Activated CD4-positive, alpha-beta memory T cell treated with anti-CD3 and anti-CD28 coated beads, Interleukin-2, amount 10 ng/mL, durations not matched to agents 7 days and 5 days (primary cell): ENCODE measurements at regions not wholly inside any gene's neighbourhood (a gene's known extent, or its start where the extent isn't known, plus 50 kb on each side); places are given as distances from the start of the nearest gene placed in this dataset.

Experiments
- CTCF ChIA-PET: fragments of 350-600 bp; sonication (Branson Sonifier 250); formaldehyde crosslinking; loops from one replicate; lab custom pipeline; 2021; ENCODE audit warnings: antibody characterized with exemption, inconsistent platforms; lab: Charles Lee
- POLR2A ChIA-PET: fragments of 350-600 bp; sonication (Branson Sonifier 250); formaldehyde crosslinking; loops from one replicate; lab custom pipeline; 2021; ENCODE audit warnings: antibody characterized with exemption; lab: Charles Lee
- DNase-seq: peaks from one replicate; pipeline ENCODE4 v3.0.0-alpha.2; 2020
- H3K27ac Mint-ChIP-seq: one replicate; pipeline ENCODE4 v1.8.0; 2021; ENCODE audit warnings: mild to moderate bottlenecking, mixed read lengths
- H3K27me3 Mint-ChIP-seq: one replicate; pipeline ENCODE4 v1.8.0; 2021; ENCODE audit warnings: mixed read lengths
- H3K36me3 Mint-ChIP-seq: one replicate; pipeline ENCODE4 v1.8.0; 2021; ENCODE audit warnings: low read depth, mixed read lengths
- H3K4me1 Mint-ChIP-seq: one replicate; pipeline ENCODE4 v1.8.0; 2021; ENCODE audit warnings: mixed read lengths
- H3K4me3 Mint-ChIP-seq: one replicate; pipeline ENCODE4 v1.8.0; 2021; ENCODE audit warnings: mild to moderate bottlenecking, mixed read lengths
- H3K9me3 Mint-ChIP-seq: one replicate; pipeline ENCODE4 v1.8.0; 2021; ENCODE audit warnings: mixed read lengths

DNA sequence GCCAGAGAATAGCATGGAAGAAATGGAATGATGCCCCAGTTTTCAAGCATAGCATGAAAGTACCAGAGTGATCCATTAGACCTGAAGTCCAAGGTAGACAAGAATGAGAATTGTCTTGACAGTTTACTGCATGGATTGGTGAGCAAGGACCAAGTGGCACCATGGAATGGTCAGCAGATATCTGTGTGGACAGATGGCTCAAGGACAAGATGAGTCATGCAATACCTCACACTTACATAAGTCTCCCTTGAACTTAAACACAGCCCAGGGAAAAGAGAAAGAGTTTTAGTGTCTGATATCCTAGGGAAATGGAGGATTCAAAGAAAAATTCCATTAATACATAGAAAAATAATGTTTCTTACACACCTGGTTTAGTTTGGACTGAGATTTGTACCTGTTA is 195.2 kb downstream of the MRPL39 start:
- Mint-ChIP-seq H3K27ac (no peak overlapping the region), H3K9me3 (no peaks in the 10 kb centered on the region), H3K4me1 (peaks cover 2% of the 10 kb centered on the region), H3K27me3 (no peaks in the 10 kb centered on the region), H3K36me3 (no peaks in the 10 kb centered on the region), H3K4me3 (no peak overlapping the region)
- ChIA-PET CTCF (interaction anchor here (1.0 kb wide), 1 partner anchor 10 kb away, joined by 3 read pairs; no protein-coding TSS in a partner anchor), POLR2A (no interaction called here)
- DNase-seq = no peak

DNA sequence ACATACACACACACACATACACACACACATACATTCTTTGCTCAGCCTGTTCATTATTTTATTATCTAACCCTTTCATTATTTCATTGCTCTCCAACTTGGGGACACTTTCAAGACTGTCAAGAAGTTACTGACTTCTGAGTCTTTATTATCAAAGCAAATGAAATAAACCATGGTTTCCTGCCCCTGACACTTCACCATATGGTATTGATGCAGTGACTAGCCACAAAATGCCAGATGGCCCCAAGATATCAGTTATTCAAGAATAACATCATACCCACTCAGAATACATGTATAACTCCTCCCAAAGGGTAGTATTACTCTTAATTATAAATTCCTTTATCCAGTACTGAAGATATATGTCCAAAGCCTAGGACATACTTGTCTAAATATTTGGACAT is 197.3 kb downstream of the MRPL39 start:
- no peak overlapping the region for H3K4me3 Mint-ChIP-seq
- DNase-seq = no peak
- POLR2A ChIA-PET = no interaction called here
- CTCF ChIA-PET = no interaction called here
- H3K27me3 Mint-ChIP-seq = no peaks in the 10 kb centered on the region
- no peak overlapping the region for H3K27ac Mint-ChIP-seq
- peaks cover 9% of the 10 kb centered on the region for H3K4me1 Mint-ChIP-seq
- H3K9me3 Mint-ChIP-seq = no peaks in the 10 kb centered on the region
- H3K36me3 Mint-ChIP-seq = no peaks in the 10 kb centered on the region

DNA sequence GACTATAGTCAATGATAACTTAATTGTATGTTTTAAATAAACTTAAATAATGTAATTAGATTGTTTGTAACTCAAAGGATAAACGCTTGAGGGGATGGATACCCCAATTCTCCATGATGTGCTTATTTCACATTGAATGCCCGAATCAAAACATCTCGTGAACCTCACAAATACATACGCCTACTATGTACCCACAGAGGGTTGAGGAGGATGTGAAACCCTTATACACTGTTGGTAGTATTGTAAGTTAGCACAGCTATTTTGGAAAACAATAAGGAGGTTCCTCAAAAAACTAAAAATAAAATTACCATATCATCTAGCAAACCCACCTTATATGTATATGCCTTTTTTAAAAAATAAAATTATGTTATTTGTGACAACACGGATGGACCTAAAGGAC is 198.6 kb downstream of the MRPL39 start:
- no peak overlapping the region for H3K27ac Mint-ChIP-seq
- no peaks in the 10 kb centered on the region for H3K27me3 Mint-ChIP-seq
- CTCF ChIA-PET = no interaction called here
- H3K4me1 Mint-ChIP-seq = peaks cover 9% of the 10 kb centered on the region
- DNase-seq = no peak
- H3K4me3 Mint-ChIP-seq = no peak overlapping the region
- POLR2A ChIA-PET = no interaction called here
- H3K9me3 Mint-ChIP-seq = no peaks in the 10 kb centered on the region
- no peaks in the 10 kb centered on the region for H3K36me3 Mint-ChIP-seq

DNA sequence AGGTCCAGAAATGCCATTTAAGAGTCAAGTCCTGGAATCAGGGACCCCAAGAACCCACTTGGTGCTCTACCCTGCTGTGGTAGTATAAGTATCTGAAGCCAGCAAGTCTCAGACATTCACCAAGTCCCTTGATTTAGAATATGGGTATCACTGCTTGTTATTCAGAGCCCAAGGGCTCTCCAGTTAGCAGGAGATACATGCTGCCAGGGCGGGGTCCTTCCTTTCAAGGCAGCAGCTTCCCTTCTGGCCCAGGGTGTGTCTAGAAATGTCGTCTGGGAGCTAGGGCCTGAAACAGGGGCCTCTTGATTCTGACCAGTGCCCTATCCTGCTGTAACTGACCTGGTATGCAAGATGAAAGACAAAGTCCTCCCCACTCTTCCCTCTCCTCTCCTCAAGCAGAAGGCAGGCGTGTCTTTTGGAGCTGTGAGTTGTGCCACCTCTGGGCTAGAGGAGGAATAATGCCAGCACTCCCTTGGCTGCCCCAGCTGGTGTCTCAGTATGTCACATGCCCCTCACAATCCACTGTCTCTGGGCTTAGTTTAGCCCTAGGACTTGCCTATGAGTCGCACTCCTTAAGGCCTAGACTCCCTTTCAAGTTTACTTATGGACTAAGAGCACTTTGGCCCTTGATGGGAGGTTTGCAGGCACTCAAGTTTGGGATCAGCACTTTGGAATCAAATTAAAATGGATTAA is 200.2 kb downstream of the MRPL39 start:
- H3K4me1 Mint-ChIP-seq = peaks cover 19% of the 10 kb centered on the region
- peaks cover 3% of the 10 kb centered on the region for H3K36me3 Mint-ChIP-seq
- ChIA-PET POLR2A (no interaction called here), CTCF (no interaction called here)
- no peaks in the 10 kb centered on the region for H3K9me3 Mint-ChIP-seq
- H3K4me3 Mint-ChIP-seq = no peak overlapping the region
- no peak for DNase-seq
- no peak overlapping the region for H3K27ac Mint-ChIP-seq
- no peaks in the 10 kb centered on the region for H3K27me3 Mint-ChIP-seq

DNA sequence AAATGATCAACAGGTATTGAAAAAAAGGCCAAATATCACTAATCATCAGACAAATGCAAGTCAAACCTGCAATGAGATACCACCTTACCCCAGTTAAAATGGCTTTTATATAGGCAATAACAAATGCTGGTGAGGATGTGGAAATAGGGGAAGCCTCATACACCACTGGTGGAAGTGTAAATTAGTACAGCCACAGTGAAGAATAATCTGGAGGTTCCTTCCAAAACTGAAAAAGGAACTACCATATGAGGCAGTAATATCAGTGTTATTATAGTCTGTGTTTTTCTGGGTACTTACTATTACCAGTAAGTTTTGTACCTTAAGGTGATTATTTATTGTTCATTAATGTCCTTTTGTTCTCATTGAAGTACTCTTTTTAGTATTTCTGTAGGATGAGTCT is 201.3 kb downstream of the MRPL39 start:
- POLR2A ChIA-PET = no interaction called here
- Mint-ChIP-seq H3K27ac (no peak overlapping the region), H3K36me3 (peaks cover 3% of the 10 kb centered on the region), H3K27me3 (no peaks in the 10 kb centered on the region), H3K4me1 (peaks cover 19% of the 10 kb centered on the region), H3K4me3 (no peak overlapping the region), H3K9me3 (no peaks in the 10 kb centered on the region)
- CTCF ChIA-PET = no interaction called here
- DNase-seq = no peak

DNA sequence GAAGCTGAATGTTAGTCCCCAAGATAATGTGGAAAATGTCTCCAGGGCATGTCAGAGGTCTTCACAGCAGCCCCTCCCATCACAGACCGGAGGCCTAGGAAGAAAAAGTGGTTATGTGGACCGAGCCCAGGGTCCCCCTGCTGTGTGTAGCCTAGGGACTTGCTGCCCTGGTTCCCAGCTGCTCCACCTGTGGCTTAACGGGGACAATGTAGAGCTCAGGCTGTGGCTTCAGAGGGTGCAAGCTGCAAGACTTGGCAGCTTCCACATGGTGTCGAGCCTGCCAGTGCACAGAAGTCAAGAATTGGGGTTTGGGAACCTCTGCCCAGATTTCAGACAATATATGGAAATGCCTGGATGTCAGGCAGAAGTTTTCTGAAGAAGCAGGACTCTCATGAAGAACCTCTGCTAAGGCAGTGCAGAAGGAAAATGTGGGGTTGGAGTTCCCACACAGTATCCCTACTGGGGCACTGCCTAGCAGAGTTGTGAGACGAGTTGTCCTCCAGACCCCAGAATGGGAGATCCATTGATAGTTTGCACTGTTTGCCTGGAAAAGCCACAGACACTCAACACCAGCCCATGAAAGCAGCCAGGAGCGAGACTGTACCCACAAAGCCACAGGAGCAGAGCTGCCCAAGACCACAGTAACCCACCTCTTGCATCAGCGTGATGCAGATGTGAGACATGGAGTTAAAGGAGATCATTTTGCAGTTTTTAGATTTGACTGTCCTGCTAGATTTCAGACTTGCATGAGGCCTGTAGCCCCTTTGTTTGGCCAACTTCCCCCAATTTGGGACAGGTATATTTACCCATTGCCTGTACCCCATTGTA is 204.9 kb downstream of the MRPL39 start:
- CTCF ChIA-PET = no interaction called here
- POLR2A ChIA-PET = no interaction called here
- H3K9me3 Mint-ChIP-seq = no peaks in the 10 kb centered on the region
- peaks cover 3% of the 10 kb centered on the region for H3K36me3 Mint-ChIP-seq
- H3K27ac Mint-ChIP-seq = no peak overlapping the region
- DNase-seq = peak; percentile 28
- peaks cover 19% of the 10 kb centered on the region for H3K4me1 Mint-ChIP-seq
- no peaks in the 10 kb centered on the region for H3K27me3 Mint-ChIP-seq
- no peak overlapping the region for H3K4me3 Mint-ChIP-seq

DNA sequence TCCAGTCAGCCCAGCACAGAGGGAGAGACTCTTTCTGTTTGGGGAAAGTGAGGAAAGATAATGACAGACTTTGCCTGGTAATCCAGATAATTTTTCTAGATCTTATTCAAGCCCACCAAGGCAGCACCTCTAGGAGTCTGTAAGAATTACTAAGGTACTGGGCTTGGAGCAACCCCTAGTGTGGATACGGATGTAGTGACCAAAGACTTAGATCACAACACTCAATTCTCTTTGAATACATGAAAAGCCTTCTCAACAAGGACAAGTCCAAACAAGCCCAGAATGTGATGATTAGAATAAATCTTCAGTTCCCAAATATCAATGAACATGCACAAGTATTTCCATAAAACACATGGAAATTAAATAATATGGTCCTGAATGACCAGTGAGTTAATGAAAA is 206.9 kb downstream of the MRPL39 start:
- Mint-ChIP-seq H3K27me3 (no peaks in the 10 kb centered on the region), H3K4me3 (no peak overlapping the region), H3K27ac (no peak overlapping the region), H3K4me1 (peaks cover 19% of the 10 kb centered on the region), H3K9me3 (no peaks in the 10 kb centered on the region), H3K36me3 (peaks cover 3% of the 10 kb centered on the region)
- DNase-seq = no peak
- CTCF ChIA-PET = interaction anchor here (0.7 kb wide), 1 partner anchor 16 kb away, joined by 3 read pairs; no protein-coding TSS in a partner anchor
- POLR2A ChIA-PET = no interaction called here

DNA sequence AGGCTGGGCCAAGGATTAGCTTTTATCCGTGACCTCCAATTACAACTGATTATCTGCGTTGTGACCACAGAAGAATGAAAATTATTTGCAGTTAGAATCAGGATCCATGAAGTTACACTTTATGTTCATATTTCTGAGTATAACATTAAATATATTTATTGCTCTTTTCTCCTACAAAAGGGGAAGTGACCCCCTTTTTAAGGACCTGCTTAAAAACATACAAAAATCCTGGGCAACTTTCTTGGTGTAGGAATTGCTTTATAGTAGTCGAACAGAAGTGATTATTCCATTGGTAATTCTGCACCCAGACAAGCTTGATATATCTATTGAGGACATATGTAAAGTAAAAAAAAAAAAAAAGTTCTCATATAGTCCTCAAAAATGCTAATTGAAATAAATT is 208.7 kb downstream of the MRPL39 start:
- Mint-ChIP-seq H3K4me3 (no peak overlapping the region), H3K9me3 (no peaks in the 10 kb centered on the region), H3K27me3 (no peaks in the 10 kb centered on the region), H3K27ac (no peak overlapping the region), H3K4me1 (peaks cover 19% of the 10 kb centered on the region), H3K36me3 (peaks cover 3% of the 10 kb centered on the region)
- ChIA-PET CTCF (interaction anchor here (1.0 kb wide), 1 partner anchor 26 kb away, joined by 3 read pairs; no protein-coding TSS in a partner anchor), POLR2A (no interaction called here)
- DNase-seq = no peak

DNA sequence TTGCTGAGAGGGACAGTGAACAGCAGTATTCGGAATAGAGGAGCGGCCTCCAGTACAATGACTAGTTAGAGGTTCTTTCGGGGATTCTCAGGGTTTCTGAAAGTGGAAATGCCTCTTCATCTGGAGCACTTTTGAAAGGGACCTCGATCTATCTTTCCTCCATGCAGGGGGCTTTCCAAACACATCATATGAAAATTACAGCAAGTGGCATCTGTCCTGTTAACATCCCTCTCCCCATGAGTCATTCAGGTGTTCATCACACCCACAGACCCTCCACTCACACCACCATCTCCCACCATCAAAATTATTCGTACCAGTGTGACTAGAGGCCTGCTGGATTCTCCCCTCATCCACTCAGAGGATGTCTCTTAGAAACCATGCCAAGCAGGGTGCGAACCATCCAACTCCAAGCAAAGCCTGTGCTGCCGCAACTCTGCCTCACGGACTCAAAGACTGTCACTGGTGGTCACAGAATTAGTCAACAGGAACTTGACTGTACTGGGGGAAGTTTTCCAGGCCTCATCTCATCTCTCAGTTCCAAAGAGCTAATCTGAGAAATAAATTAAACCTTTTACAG is 211.1 kb downstream of the MRPL39 start:
- H3K27ac Mint-ChIP-seq = peak overlapping the region; percentile 13
- H3K27me3 Mint-ChIP-seq = no peaks in the 10 kb centered on the region
- H3K36me3 Mint-ChIP-seq = peaks cover 3% of the 10 kb centered on the region
- POLR2A ChIA-PET = interaction anchor here (0.7 to 0.9 kb wide), 2 partner anchors 66 to 1175 kb away, joined by 3 read pairs; no protein-coding TSS in a partner anchor
- H3K4me3 Mint-ChIP-seq = peak overlapping the region; percentile 12
- no peaks in the 10 kb centered on the region for H3K9me3 Mint-ChIP-seq
- DNase-seq = peak; percentile 65
- H3K4me1 Mint-ChIP-seq = peaks cover 8% of the 10 kb centered on the region
- CTCF ChIA-PET = interaction anchor here (2.0 kb wide), 1 partner anchor 10 kb away, joined by 9 read pairs; no protein-coding TSS in a partner anchor

DNA sequence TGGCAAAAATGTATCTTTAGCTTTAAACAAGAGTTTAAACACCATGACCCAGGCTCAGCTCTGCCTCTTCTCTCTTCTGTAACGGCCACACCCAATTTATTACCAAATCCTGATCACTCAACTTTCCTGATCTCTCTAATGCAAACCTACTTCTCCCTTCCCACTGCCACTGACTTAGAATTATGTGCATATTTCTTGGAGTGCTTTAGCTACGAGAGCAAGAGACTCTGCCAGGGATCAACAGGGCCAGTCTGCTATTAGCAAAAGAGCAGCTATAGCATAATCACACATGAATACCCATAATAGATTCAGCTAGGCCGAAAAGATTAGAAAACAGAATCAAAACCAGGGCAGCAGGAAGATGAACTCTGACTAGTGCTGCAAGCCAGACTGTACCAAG is 215.5 kb downstream of the MRPL39 start:
- Mint-ChIP-seq H3K27ac (no peak overlapping the region), H3K4me3 (no peak overlapping the region), H3K9me3 (no peaks in the 10 kb centered on the region), H3K4me1 (peaks cover 8% of the 10 kb centered on the region), H3K36me3 (peaks cover 3% of the 10 kb centered on the region), H3K27me3 (no peaks in the 10 kb centered on the region)
- DNase-seq = no peak
- POLR2A ChIA-PET = no interaction called here
- CTCF ChIA-PET = no interaction called here

DNA sequence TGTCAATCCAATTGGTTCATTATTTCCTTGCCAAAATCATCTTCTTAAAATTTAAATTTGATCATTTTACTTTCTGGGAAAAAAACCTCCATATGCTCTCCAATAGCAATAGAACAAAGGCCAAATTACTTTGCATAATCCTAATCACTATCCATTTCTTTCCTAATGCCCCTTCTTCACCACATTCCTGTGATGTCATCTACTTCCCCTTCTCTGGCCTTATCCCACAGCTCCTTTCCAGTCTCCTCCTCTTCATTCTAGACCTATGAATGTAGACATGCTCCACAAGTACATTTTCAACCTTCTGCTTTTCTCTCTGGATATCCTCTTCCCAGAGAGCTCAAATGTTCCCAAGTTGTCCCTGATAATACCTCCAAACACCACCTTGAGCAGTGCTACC is 216.6 kb downstream of the MRPL39 start:
- H3K36me3 Mint-ChIP-seq = peaks cover 3% of the 10 kb centered on the region
- peaks cover 2% of the 10 kb centered on the region for H3K4me1 Mint-ChIP-seq
- H3K27me3 Mint-ChIP-seq = no peaks in the 10 kb centered on the region
- no peak overlapping the region for H3K4me3 Mint-ChIP-seq
- ChIA-PET POLR2A (no interaction called here), CTCF (no interaction called here)
- H3K9me3 Mint-ChIP-seq = no peaks in the 10 kb centered on the region
- no peak for DNase-seq
- no peak overlapping the region for H3K27ac Mint-ChIP-seq

DNA sequence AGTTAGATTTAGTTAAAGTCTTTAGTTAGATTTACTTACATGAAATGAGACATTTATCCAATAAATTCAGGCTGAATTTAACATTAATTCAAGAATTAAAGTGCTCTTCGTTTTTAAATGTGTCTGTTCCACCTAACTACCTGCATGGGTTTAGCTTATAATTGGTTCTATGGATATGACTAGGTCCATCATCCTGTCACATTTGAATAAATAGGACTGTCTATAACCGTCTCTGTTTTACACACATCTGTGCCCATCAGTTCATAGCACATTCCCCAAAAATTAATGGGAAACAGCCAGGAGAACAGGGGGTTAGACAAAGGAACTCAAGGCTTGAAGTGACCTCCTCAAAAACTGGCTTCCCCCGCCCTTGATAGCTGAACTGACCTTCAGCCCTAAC is 219.6 kb downstream of the MRPL39 start:
- ChIA-PET CTCF (interaction anchor here (0.8 to 1.5 kb wide), 2 partner anchors 38 to 104 kb away, joined by 3 to 5 read pairs; no protein-coding TSS in a partner anchor), POLR2A (no interaction called here)
- Mint-ChIP-seq H3K36me3 (no peaks in the 10 kb centered on the region), H3K27me3 (no peaks in the 10 kb centered on the region), H3K27ac (no peak overlapping the region), H3K4me1 (peaks cover 3% of the 10 kb centered on the region), H3K9me3 (no peaks in the 10 kb centered on the region), H3K4me3 (no peak overlapping the region)
- DNase-seq = no peak

DNA sequence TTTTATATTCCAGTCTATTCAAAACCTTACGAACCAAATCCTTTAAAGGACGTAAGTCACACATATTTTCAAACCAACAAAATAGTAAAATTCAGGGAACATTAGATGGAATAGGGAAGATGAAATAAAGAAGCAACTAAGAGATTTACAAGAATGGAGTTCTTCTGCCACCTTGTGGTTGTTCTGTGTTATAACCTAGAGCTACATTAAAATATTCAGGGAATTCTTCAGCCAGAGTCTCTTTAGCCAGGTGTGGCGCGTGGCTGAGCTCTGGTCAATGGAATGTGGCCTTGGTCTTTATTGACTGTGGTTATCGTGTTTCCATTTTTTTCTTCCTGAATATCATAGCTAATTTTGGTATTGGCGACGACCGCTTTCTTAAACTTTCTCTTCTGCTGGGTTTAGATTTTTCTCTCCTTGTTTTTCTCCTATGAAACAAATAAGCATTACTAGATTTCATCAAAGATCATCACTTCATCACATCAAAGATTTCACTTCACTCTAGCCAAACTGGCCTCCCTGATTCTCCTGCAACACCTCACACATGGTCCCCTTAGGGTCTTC is 221.3 kb downstream of the MRPL39 start:
- H3K9me3 Mint-ChIP-seq = no peaks in the 10 kb centered on the region
- peaks cover 3% of the 10 kb centered on the region for H3K4me1 Mint-ChIP-seq
- ChIA-PET CTCF (interaction anchor here (1.0 to 3.5 kb wide), 7 partner anchors 9 to 1533 kb away, joined by 3 to 18 read pairs (median 8); no protein-coding TSS in a partner anchor), POLR2A (interaction anchor here (0.5 kb wide), 1 partner anchor 102 kb away, joined by 3 read pairs; no protein-coding TSS in a partner anchor)
- H3K36me3 Mint-ChIP-seq = no peaks in the 10 kb centered on the region
- no peak for DNase-seq
- H3K4me3 Mint-ChIP-seq = no peak overlapping the region
- H3K27ac Mint-ChIP-seq = no peak overlapping the region
- no peaks in the 10 kb centered on the region for H3K27me3 Mint-ChIP-seq
